ENCODE measurements at regions not wholly inside any gene's neighbourhood (a gene's known extent, or its start where the extent isn't known, plus 50 kb on each side); places are given as distances from the start of the nearest gene placed in this dataset.

GRCh38 chr5:3893527-3893926 lies 297.9 kb downstream of the IRX1 start:
- DNase-seq (ENCODE audit: low read depth in 1 of 2, low spot score in 1 of 2) (no peak), FAIRE-seq (no peak), ATAC-seq (no peak)
- Histone ChIP-seq H3K4me2 (no peak overlapping the region), H3K9me3 (no peaks in the 10 kb centered on the region; the same call in 2 of the 3 replicates), H3K27ac (no peak overlapping the region), H3K4me3 (no peak overlapping the region), H3K4me1 (no peaks in the 10 kb centered on the region)
- ChIA-PET POLR2A (no interaction called here), CTCF (no interaction called here)
- no peak for TF ChIP-seq KDM1A (IDR thresholded peaks at IDR 0.05; ENCODE audit: low read depth)
- TF ChIP-seq, protein P1, sequence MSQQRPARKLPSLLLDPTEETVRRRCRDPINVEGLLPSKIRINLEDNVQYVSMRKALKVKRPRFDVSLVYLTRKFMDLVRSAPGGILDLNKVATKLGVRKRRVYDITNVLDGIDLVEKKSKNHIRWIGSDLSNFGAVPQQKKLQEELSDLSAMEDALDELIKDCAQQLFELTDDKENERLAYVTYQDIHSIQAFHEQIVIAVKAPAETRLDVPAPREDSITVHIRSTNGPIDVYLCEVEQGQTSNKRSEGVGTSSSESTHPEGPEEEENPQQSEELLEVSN (IDR thresholded peaks at IDR 0.05; ENCODE audit: borderline replicate concordance, low read depth): no peak
- TF ChIP-seq MAFK (IDR thresholded peaks at IDR 0.05; ENCODE audit: partially characterized antibody): no peak
- TF ChIP-seq JUNB (IDR thresholded peaks at IDR 0.05): no peak
- no peak for TF ChIP-seq BCL3 (IDR thresholded peaks at IDR 0.05)
- TF ChIP-seq CHD2 (IDR thresholded peaks at IDR 0.05; ENCODE audit: low read length, partially characterized antibody): no peak
- TF ChIP-seq CBX2 (IDR thresholded peaks at IDR 0.05; ENCODE audit: borderline replicate concordance, low read depth): no peak
- no peak for TF ChIP-seq POLR2A (IDR thresholded peaks at IDR 0.05; ENCODE audit: low read length)

- ChIA-PET POLR2A (no interaction called here), CTCF (no interaction called here)
- DNase-seq (ENCODE audit: low read depth in 1 of 2, low spot score in 1 of 2) (no peak), FAIRE-seq (no peak), ATAC-seq (no peak)
- Histone ChIP-seq H3K27ac (no peak overlapping the region), H3K4me2 (no peak overlapping the region), H3K4me3 (no peak overlapping the region), H3K4me1 (no peaks in the 10 kb centered on the region), H3K9me3 (no peaks in the 10 kb centered on the region; the same call in 2 of the 3 replicates)
- WGBS (ENCODE audit: missing lambda C conversion rate): 0% methylated on average over 1 of the region's 1 CpG
- TF ChIP-seq, protein P2, sequence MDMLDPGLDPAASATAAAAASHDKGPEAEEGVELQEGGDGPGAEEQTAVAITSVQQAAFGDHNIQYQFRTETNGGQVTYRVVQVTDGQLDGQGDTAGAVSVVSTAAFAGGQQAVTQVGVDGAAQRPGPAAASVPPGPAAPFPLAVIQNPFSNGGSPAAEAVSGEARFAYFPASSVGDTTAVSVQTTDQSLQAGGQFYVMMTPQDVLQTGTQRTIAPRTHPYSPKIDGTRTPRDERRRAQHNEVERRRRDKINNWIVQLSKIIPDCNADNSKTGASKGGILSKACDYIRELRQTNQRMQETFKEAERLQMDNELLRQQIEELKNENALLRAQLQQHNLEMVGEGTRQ (IDR thresholded peaks at IDR 0.05): no peak
- no peak for TF ChIP-seq CHD2 (IDR thresholded peaks at IDR 0.05; ENCODE audit: low read length, partially characterized antibody)
- TF ChIP-seq EHF (CRISPR knock-in tag; IDR thresholded peaks at IDR 0.05): no peak
- TF ChIP-seq SMC3 (IDR thresholded peaks at IDR 0.05): no peak
- TF ChIP-seq ESRRA (IDR thresholded peaks at IDR 0.05; ENCODE audit: borderline replicate concordance, low read length): no peak
- no peak for TF ChIP-seq HES2 (IDR thresholded peaks at IDR 0.05)
- no peak for TF ChIP-seq FOSL2 (IDR thresholded peaks at IDR 0.05)
- TF ChIP-seq FOSL2 (CRISPR knock-in tag; IDR thresholded peaks at IDR 0.05): no peak
- no peak for TF ChIP-seq HOXA7 (CRISPR knock-in tag; IDR thresholded peaks at IDR 0.05)
- TF ChIP-seq KDM5A (IDR thresholded peaks at IDR 0.05): no peak
- TF ChIP-seq HDAC2 (IDR thresholded peaks at IDR 0.05): no peak
Observed at GRCh38 chr5:3893975-3894374, 298.3 kb downstream of the IRX1 start.

DNA sequence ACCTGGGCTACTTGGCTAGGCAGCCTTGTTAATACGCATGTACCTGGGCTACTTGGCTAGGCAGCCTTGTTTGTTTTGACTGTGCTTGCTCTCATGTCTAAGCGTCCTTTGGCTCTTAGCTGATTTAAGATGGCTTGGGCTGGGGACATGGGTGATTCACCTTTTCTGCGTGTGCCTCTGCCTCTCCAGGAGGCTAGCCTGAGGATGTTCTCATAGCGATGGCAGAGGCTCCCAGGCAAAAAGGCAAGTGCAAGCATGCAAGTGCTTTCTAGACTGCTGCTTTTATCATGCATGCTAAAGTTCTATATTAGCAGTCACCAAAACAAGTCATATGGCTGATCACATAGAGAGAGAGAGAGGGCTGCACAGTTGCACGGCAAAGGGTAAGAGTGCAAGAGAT lies 300.5 kb downstream of the IRX1 start:
- no peaks in the 10 kb centered on the region for H3K4me1 ChIP-seq
- WGBS (ENCODE audit: missing lambda C conversion rate): 15% methylated on average over 5 of the region's 5 CpGs
- H3K27ac ChIP-seq: no peak overlapping the region
- DNase-seq (ENCODE audit: low read depth in 1 of 2, low spot score in 1 of 2) (no peak), FAIRE-seq (no peak), ATAC-seq (no peak)
- TF ChIP-seq KDM1A (IDR thresholded peaks at IDR 0.05; ENCODE audit: low read depth) (no peak), CHD4 (IDR thresholded peaks at IDR 0.05; ENCODE audit: borderline replicate concordance) (no peak), JUN (IDR thresholded peaks at IDR 0.05) (no peak), CHD2 (IDR thresholded peaks at IDR 0.05; ENCODE audit: low read length, partially characterized antibody) (no peak), HEYL (CRISPR knock-in tag; IDR thresholded peaks at IDR 0.05) (no peak), NPAS2 (CRISPR knock-in tag; IDR thresholded peaks at IDR 0.05; ENCODE audit: borderline replicate concordance) (no peak), EHMT2 (IDR thresholded peaks at IDR 0.05; ENCODE audit: low read depth) (no peak), FOSB (CRISPR knock-in tag; IDR thresholded peaks at IDR 0.05) (no peak), ZNF302 (CRISPR knock-in tag; IDR thresholded peaks at IDR 0.05) (no peak), ESRRA (IDR thresholded peaks at IDR 0.05; ENCODE audit: borderline replicate concordance, low read length) (no peak), TFCP2L1 (CRISPR knock-in tag; IDR thresholded peaks at IDR 0.05) (no peak), CBX8 (IDR thresholded peaks at IDR 0.05) (no peak), HOXB5 (CRISPR knock-in tag; IDR thresholded peaks at IDR 0.05) (no peak), FOXS1 (CRISPR knock-in tag; IDR thresholded peaks at IDR 0.05) (no peak), POLR2AphosphoS2 (conservative IDR thresholded peaks at IDR 0.05; ENCODE audit: low read length) (no peak)
- TF ChIP-seq, protein P2 (IDR thresholded peaks at IDR 0.05): no peak
- no peaks in the 10 kb centered on the region for H3K9me3 ChIP-seq
- no peak overlapping the region for H3K4me3 ChIP-seq
- no peak overlapping the region for H3K4me2 ChIP-seq
- CTCF ChIA-PET: no interaction called here
- POLR2A ChIA-PET: no interaction called here
